ENCODE measurements at regions not wholly inside any gene's neighbourhood (a gene's known extent, or its start where the extent isn't known, plus 50 kb on each side); places are given as distances from the start of the nearest gene placed in this dataset.

- H3K9ac ChIP-seq (ENCODE audit: low read depth in 2 of 2, low read length in 2 of 2): no peak overlapping the region
- H3K9me3 ChIP-seq: no peaks in the 10 kb centered on the region
- no peaks in the 10 kb centered on the region for H3K4me1 ChIP-seq
- DNase-seq: no peak
- H3K27ac ChIP-seq: no peak overlapping the region
- TF ChIP-seq, protein P1, sequence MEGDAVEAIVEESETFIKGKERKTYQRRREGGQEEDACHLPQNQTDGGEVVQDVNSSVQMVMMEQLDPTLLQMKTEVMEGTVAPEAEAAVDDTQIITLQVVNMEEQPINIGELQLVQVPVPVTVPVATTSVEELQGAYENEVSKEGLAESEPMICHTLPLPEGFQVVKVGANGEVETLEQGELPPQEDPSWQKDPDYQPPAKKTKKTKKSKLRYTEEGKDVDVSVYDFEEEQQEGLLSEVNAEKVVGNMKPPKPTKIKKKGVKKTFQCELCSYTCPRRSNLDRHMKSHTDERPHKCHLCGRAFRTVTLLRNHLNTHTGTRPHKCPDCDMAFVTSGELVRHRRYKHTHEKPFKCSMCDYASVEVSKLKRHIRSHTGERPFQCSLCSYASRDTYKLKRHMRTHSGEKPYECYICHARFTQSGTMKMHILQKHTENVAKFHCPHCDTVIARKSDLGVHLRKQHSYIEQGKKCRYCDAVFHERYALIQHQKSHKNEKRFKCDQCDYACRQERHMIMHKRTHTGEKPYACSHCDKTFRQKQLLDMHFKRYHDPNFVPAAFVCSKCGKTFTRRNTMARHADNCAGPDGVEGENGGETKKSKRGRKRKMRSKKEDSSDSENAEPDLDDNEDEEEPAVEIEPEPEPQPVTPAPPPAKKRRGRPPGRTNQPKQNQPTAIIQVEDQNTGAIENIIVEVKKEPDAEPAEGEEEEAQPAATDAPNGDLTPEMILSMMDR (IDR thresholded peaks at IDR 0.05): no peak
- H3K4me3 ChIP-seq: no peak overlapping the region
- H3K36me3 ChIP-seq: no peaks in the 10 kb centered on the region
- intact Hi-C loops (cut with DNase I): no loop called here
- no peaks in the 10 kb centered on the region for H3K27me3 ChIP-seq
Observed at GRCh38 chr6:168784426-168784825, 343.4 kb downstream of the SMOC2 start.

DNA sequence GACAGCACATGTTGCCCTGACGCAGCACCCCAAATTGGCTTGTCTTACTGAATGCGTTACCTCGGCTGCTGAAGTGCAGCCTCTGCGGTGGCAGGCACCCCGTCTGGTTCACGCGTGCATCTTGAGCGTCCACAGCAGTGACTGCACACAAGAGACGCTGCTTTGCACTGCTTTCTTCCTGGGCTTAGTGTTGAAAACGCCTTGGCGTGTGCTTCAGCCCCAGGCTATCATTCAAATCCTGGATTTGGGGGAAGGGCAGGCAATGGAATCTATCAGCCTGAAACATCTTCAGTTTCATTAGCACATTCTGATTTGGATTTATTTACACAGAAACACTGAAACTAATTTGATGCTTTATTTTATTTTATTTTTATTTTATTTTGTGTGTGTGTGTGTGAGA is 342.7 kb downstream of the SMOC2 start:
- TF ChIP-seq, protein P1 (IDR thresholded peaks at IDR 0.05): no peak
- Histone ChIP-seq H3K4me3 (no peak overlapping the region), H3K9ac (ENCODE audit: low read depth in 2 of 2, low read length in 2 of 2) (no peak overlapping the region), H3K36me3 (no peaks in the 10 kb centered on the region), H3K27ac (no peak overlapping the region), H3K4me1 (no peaks in the 10 kb centered on the region), H3K27me3 (no peaks in the 10 kb centered on the region), H3K9me3 (no peaks in the 10 kb centered on the region)
- no peak for DNase-seq
- intact Hi-C loops (cut with DNase I): no loop called here

GRCh38 chr6:168782187-168782751 is 341.3 kb downstream of the SMOC2 start:
- Histone ChIP-seq H3K27ac (no peak overlapping the region), H3K9ac (ENCODE audit: low read depth in 2 of 2, low read length in 2 of 2) (no peak overlapping the region), H3K4me3 (no peak overlapping the region), H3K9me3 (no peaks in the 10 kb centered on the region), H3K36me3 (no peaks in the 10 kb centered on the region), H3K4me1 (no peaks in the 10 kb centered on the region), H3K27me3 (no peaks in the 10 kb centered on the region)
- intact Hi-C loops (cut with DNase I): no loop called here
- DNase-seq: no peak
- TF ChIP-seq, protein P1 (IDR thresholded peaks at IDR 0.05): no peak

DNA sequence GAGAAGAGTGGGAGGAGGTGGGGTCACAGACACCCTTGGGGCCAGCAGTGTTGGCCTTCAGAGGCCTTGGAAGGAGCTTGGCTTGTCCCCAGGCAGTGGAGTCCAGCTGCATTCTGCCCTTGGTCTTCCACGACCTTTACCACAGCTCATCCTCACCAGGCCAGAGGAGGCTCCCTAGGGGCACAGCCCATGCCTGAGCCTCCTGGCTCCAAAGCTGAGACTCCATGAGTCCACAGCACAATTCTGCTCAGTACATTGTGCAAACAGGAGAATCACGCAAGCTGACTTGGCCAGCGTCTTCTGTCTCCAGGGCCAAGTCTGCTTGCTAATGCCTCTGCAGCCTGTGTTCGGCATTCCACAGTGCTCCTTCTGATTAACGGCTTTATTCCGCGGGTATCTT is 337.2 kb downstream of the SMOC2 start:
- Histone ChIP-seq H3K4me3 (no peak overlapping the region), H3K27me3 (no peaks in the 10 kb centered on the region), H3K9ac (ENCODE audit: low read depth in 2 of 2, low read length in 2 of 2) (no peak overlapping the region), H3K27ac (no peak overlapping the region), H3K36me3 (no peaks in the 10 kb centered on the region), H3K9me3 (no peaks in the 10 kb centered on the region), H3K4me1 (no peaks in the 10 kb centered on the region)
- intact Hi-C loops (cut with DNase I): no loop called here
- TF ChIP-seq, protein P1 (IDR thresholded peaks at IDR 0.05): no peak
- no peak for DNase-seq

- TF ChIP-seq, protein P1 (IDR thresholded peaks at IDR 0.05): no peak
Observed at GRCh38 chr6:168774381-168774780, 333.4 kb downstream of the SMOC2 start.

More at GRCh38 chr6:168774381-168774780, 333.4 kb downstream of the SMOC2 start:
- Histone ChIP-seq H3K9me3 (no peaks in the 10 kb centered on the region), H3K4me1 (no peaks in the 10 kb centered on the region), H3K9ac (ENCODE audit: low read depth in 2 of 2, low read length in 2 of 2) (no peak overlapping the region), H3K27ac (no peak overlapping the region), H3K36me3 (no peaks in the 10 kb centered on the region), H3K4me3 (no peak overlapping the region), H3K27me3 (no peaks in the 10 kb centered on the region)
- DNase-seq: no peak
- intact Hi-C loops (cut with DNase I): no loop called here
